GM12891 (cell line): ENCODE measurements at regions not wholly inside any gene's neighbourhood (a gene's known extent, or its start where the extent isn't known, plus 50 kb on each side); places are given as distances from the start of the nearest gene placed in this dataset.

Experiments used
- DNase-seq: peaks from one replicate; pipeline ENCODE4 v3.0.0; 2011; ENCODE audit warnings: low spot score; ENCODE audit not compliant: insufficient read length
- FAIRE-seq: peaks from 2 replicates; lab custom pipeline; 2011; peaks lifted over from hg19 to GRCh38; lab: Jason Lieb, UNC
- PAX5 ChIP-seq: IDR thresholded peaks from 2 replicates; pipeline ENCODE4 v1.6.1; 2011; ENCODE audit warnings: low read length, moderate library complexity, mild to moderate bottlenecking; ENCODE audit not compliant: insufficient read depth, severe bottlenecking
- POLR2A ChIP-seq: IDR thresholded peaks from 2 replicates; pipeline ENCODE4 v1.6.1; 2011; ENCODE audit warnings: low read depth, low read length, control low read depth
- POLR2AphosphoS5 ChIP-seq: IDR thresholded peaks from 2 replicates; pipeline ENCODE4 v1.6.1; 2011; ENCODE audit warnings: low read depth, low read length, control low read depth
- POU2F2 ChIP-seq: IDR thresholded peaks from 2 replicates; pipeline ENCODE4 v1.6.1; 2011; ENCODE audit warnings: low read depth, mild to moderate bottlenecking, control low read depth, low read length, moderate library complexity
- SPI1 ChIP-seq: IDR thresholded peaks from 2 replicates; pipeline ENCODE4 v1.6.1; 2011; ENCODE audit warnings: low read depth, low read length, control low read depth
- TAF1 ChIP-seq: IDR thresholded peaks from 2 replicates; pipeline ENCODE4 v1.6.1; 2011; ENCODE audit warnings: low read depth, low read length, control low read depth

DNA sequence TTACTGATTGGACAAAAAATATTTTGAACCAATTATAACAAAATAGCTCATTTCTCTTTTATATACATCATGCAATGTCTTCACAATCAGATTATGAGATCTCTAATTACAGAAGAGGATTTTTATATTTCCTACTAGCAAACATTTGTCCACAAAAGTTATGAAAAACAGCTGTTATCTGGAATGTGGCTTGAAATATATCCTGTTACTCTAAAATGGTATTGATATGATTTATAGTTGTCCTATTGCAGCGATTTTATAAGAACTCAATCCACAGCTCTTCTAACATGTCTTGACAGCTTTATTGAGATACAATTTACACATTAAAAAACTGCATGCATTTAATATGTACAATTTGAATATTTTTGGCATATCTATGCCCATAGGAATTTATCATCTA lies 779.9 kb upstream of the ACO1 start:
- FAIRE-seq (no peak), DNase-seq (no peak)
- TF ChIP-seq POU2F2, result no peak
- no peak for TF ChIP-seq PAX5
- no peak for TF ChIP-seq POLR2A
- no peak for TF ChIP-seq SPI1
- no peak for TF ChIP-seq TAF1
- no peak for TF ChIP-seq POLR2AphosphoS5

DNA sequence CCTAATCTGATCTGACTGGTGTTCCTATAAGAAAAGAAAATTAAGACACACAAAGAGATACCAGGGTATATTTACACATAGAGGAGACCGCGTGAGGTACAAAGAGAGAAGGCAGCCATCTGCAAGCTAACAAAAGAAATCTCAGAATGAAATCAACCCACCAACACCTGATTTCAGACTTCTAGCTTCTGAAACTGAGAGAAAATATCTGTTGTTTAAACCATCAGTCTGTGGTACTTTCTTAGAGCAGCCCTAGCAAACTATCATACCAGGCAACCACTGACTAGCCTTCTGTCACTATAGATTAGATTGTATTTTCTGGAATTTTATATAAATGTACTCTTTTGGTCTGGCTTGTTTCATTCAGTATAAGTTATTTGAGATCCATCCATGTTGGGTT lies 779.3 kb upstream of the ACO1 start:
- DNase-seq (no peak), FAIRE-seq (no peak)
- TF ChIP-seq SPI1 (no peak), POLR2AphosphoS5 (no peak), POU2F2 (no peak), PAX5 (no peak), POLR2A (no peak), TAF1 (no peak)

DNA sequence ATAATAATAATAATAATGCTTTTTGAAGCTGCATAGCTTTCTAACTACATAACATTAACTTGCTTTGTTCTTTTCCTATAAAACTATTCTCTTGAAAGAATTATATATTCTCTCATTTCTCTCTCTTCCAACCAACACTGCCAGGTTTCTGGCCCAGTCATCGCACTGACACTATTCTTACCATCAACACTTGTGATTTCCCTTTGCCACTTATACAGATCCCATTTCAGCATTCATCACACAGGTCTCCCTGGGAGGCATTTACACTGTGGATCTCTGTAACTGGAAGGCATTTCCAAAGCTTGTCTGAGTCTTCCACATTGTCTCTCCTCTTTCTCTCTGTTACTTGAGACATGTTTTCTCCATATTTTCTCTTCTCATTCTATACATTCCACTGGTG lies 777.8 kb upstream of the ACO1 start:
- FAIRE-seq (no peak), DNase-seq (no peak)
- TF ChIP-seq POLR2A (no peak), TAF1 (no peak), PAX5 (no peak), POLR2AphosphoS5 (no peak), POU2F2 (no peak), SPI1 (no peak)

DNA sequence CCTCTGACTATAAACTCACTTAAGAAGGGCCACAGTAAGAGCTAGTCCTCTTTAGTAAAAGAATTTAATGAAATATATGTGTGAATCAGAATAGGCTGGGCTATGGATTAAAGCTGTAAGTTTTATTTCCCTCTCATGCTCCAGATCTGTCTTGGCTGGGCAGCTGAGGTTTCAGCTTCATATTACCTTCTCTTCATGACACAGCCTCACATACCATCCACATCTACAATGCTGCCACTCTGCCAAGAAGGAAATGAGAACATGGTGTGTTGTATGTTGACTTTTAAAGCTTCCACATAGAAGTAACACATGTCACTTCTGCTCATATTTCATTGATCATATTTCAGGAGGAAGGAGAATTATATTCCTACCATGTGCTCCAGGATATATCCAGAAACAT lies 776.0 kb upstream of the ACO1 start:
- TF ChIP-seq POLR2AphosphoS5 (no peak), POU2F2 (no peak), TAF1 (no peak), SPI1 (no peak), PAX5 (no peak), POLR2A (no peak)
- DNase-seq (no peak), FAIRE-seq (no peak)

DNA sequence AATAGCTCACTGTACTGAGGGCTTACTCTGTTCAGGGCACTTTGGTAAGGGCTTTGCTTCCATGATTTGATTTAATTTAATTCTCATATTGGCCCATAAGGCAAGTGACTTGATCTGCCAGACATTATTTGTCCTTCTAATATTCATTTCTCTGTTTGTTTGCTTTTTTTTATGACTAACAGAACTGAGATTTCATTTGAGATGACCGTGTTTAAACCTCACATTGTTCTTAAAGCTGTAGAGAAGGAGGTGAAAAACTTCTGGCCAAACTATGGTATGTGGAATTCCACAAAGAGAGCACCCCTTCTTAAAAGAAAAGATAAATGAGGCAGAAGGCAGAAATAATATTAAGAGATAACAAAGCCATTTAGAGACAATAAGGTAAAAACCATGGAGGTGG lies 775.6 kb upstream of the ACO1 start:
- TF ChIP-seq POLR2A (no peak), POLR2AphosphoS5 (no peak), POU2F2 (no peak), TAF1 (no peak), SPI1 (no peak), PAX5 (no peak)
- FAIRE-seq (no peak), DNase-seq (no peak)

DNA sequence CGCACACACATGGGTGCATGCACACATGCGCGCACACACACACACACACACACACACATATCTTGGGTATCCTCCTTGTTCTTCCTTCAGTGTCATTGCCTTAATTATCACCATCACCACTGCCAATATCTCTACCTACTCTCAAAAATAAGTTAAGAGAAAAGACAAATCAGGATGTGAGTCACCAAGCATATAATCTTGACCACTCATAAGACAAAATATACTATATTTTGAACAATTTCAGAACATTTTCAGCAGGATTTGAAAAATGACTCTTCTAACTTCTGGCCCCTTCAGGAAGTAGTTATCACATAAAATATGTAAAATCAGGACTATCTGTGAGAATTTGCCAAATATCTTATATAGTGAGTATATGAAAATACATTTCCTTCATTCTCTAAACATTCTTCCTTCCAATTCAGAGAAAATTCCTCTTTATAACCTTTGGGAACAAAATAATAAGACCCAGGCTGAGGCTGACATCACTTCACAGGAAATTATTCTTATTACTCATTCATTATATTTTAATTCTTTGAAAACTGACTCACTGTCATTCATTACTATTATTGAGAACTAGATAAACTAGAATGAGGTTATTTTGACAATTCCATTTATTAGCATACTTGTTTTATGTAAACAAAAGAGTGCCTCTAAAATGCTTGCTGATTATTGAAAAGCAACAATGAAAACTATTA lies 772.0 kb upstream of the ACO1 start:
- no peak for DNase-seq
- no peak for FAIRE-seq
- no peak for TF ChIP-seq PAX5
- TF ChIP-seq POLR2AphosphoS5, result no peak
- no peak for TF ChIP-seq POLR2A
- no peak for TF ChIP-seq TAF1
- no peak for TF ChIP-seq SPI1

DNA sequence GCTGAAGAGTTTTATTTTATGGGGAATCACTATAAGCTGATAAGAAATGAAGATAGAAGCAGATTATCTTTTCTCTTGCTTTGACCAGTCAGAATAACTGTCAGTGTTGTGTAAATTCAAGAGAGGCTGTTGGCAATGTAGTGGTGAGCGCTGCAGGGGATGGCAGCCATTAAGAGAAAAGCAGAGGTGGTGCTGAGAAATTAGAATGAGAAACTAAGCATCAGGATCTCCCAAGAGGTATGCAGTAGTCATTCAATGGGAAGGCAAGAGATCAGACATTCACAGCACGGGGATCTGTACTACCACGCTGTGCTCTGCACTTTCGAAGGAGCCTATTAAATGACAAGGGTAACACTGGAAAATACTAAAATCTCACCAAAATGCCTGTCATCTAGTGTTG lies 768.5 kb upstream of the ACO1 start:
- no peak for TF ChIP-seq POLR2A
- TF ChIP-seq POLR2AphosphoS5, result no peak
- no peak for TF ChIP-seq POU2F2
- TF ChIP-seq TAF1, result no peak
- FAIRE-seq (no peak), DNase-seq (no peak)

DNA sequence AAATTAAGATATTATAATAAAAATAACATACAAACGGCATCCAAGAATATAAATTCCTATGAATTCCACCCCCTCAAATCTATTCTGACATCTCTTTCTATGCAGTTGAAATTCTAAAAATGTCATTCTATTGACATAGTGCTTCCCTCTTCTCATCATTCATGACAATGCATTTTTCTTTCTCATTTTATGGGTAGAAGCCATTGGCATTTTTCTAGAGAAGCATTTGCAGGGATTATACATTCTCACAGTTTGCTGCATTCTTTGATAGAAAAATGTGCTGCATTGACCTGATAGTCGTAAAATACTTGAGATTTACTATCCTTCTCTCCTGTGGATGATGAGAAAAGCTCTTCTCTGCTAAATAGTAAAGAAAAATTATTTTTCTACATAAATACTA lies 760.9 kb upstream of the ACO1 start:
- no peak for DNase-seq
- no peak for FAIRE-seq

DNA sequence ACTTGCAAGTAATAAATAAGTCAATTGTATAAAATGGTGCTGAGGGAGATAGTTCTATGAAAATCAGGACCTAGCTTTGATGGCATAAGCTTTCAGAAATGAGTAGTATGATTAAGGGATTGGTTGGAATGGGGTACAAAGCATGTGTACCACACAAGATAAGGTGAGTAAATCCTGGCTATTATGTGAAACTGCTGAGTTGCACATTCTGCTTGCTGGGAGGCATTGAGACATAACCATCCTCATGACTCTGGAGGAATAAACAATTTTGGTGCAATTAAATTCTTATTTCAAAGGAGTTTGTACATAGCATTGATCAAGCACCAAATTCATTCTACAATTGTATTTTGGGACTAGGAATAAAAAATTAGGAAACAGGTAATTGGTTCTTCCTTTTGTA lies 755.2 kb upstream of the ACO1 start:
- DNase-seq (no peak), FAIRE-seq (no peak)
- no peak for TF ChIP-seq TAF1
- no peak for TF ChIP-seq POU2F2
- TF ChIP-seq SPI1, result no peak
- TF ChIP-seq POLR2AphosphoS5, result no peak
- TF ChIP-seq POLR2A, result no peak
- TF ChIP-seq PAX5, result no peak

More for the DNA sequence above, 760.9 kb upstream of the ACO1 start:
- TF ChIP-seq PAX5 (no peak), SPI1 (no peak), TAF1 (no peak), POLR2AphosphoS5 (no peak), POLR2A (no peak), POU2F2 (no peak)

DNA sequence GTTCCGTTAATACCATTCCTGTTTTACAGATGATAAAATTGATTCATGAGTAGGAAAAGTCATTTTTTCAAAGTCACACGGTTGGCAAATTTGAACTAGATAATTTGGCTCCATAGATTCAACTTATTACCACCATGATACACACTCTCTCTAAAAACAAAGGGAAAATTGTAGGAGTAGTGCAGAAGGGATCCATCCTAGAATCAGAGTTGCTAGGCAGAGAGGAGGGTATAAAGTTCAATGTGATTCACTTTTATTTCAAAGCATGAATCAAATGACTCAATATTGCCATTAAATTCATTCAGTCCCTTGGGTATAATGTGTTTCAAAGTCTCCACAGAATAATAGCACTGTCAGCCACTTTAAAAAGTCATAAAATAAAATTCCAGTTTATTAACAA lies 747.2 kb upstream of the ACO1 start:
- TF ChIP-seq PAX5 (no peak), TAF1 (no peak), POLR2A (no peak), POLR2AphosphoS5 (no peak), SPI1 (no peak), POU2F2 (no peak)
- FAIRE-seq, result no peak
- no peak for DNase-seq

DNA sequence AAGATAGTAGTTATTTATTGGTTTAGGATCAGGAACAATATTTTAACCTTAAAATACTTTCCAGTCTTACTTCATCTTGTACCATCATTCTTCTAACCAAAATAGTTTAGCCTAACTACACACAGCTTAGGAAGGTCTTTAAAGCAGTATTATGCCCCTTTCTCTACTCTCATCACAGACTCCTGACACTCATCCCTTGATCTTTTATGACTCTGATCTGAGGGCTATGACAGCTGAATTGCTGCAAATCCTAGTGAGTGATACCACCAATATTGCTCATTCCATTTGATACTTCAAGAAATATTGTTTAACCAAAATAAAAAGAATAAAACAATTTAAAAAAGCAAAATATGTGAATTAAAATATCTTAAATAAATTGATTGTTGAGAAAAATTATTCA lies 746.6 kb upstream of the ACO1 start:
- DNase-seq, result no peak
- no peak for FAIRE-seq
- no peak for TF ChIP-seq TAF1
- no peak for TF ChIP-seq POLR2AphosphoS5
- no peak for TF ChIP-seq SPI1
- TF ChIP-seq PAX5, result no peak
- no peak for TF ChIP-seq POLR2A
- TF ChIP-seq POU2F2, result no peak
